ENCODE measurements at regions not wholly inside any gene's neighbourhood (a gene's known extent, or its start where the extent isn't known, plus 50 kb on each side); places are given as distances from the start of the nearest gene placed in this dataset.
"Not testable (repeated sequence)": the region's sequence is repeated elsewhere in the genome, so short reads cannot be mapped to it uniquely, and the experiment has no call there.

DNA sequence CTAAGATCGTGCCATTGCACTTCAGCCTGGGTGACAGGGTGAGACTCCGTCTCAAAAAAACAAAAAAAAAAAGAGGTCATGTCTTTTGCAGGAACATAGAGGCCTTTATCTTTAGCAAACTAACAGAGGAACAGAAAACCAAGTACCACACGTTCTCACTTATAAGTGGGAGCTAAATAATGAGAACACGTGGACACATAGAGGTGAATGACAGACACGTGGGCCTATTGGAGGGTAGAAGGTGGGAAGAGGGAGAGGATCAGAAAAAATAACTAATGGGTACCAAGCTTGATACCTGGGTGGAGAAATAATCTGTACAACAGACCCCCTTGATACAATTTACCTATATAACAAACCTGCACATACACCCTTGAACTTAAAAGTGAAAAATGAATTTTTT lies 401.4 kb upstream of the NAALADL2 start:
- DNase-seq (ENCODE audit: low spot score) = no peak

- no peak for DNase-seq (ENCODE audit: low spot score)
Measured at GRCh38 chr3:174460831-174461230, 398.3 kb upstream of the NAALADL2 start.

GRCh38 chr3:174462916-174463315 lies 396.2 kb upstream of the NAALADL2 start:
- no peak for DNase-seq (ENCODE audit: low spot score)

GRCh38 chr3:174465177-174465576 lies 394.0 kb upstream of the NAALADL2 start:
- DNase-seq (ENCODE audit: low spot score) = no peak

DNA sequence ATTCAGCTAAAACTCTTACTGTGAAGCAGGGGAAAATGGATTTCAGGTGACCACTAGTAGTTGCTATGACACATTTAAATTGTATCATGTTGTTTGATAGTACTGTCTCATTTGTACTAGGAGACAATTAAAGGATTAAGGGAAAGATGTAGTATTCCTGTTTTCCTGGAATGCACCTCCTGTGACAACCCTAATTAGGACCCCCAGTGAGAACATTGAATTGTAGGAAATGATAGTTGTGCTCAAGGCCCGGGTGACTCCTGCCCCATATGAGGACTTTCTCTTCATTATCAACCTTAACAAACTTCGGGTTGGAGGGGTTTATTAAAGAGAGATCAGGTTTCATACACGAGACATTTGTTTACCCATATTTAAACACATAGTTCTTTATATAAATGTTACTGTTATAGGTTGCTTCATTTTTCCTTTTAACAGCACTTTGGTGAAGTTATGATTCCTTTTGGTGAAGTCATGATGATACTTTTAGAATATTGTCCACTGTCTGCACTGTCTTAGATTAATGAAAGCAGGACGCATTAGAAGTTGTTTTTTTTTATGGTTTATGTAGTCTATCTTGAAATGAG lies 392.6 kb upstream of the NAALADL2 start:
- no peak for DNase-seq (ENCODE audit: low spot score)

GRCh38 chr3:174477491-174477890 lies 381.6 kb upstream of the NAALADL2 start:
- no peak for DNase-seq (ENCODE audit: low spot score)

DNA sequence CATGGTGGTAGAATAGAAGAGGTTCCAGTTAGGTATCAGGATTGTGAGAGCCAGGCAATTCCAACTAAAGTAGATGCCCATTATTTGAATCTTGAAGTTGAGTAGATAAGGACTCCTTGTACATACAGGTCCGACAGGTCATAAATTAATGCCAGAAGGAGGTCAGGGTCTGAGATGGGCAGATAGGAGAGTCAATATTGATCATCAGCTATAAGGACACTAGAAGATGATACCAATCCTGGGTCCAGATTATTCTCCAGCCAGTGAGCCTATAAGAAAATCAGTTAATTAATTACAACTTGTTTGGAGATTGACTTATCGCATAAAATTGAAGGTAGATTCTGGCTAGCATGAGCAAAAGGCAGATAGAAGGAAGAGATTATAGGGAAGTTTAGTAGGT lies 378.4 kb upstream of the NAALADL2 start:
- no peak for DNase-seq (ENCODE audit: low spot score)

DNA sequence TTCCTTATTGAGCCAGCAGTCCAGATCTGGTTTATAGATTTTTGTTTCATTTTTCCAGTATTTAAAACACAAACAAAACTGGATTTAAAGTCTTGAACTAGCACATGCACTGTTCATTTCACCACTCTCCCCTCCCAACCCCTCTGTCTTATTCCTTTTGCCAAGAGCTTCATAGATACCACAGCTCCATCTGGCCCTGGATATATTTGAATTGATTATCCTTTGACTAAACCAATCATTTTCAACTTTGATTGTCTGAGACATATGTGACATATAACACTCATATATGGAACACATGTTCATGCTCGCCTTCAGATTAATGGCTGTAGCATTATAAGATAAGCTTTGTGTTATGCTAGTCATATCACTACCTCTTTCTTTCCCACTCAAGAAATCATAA lies 376.6 kb upstream of the NAALADL2 start:
- no peak for DNase-seq (ENCODE audit: low spot score)

DNA sequence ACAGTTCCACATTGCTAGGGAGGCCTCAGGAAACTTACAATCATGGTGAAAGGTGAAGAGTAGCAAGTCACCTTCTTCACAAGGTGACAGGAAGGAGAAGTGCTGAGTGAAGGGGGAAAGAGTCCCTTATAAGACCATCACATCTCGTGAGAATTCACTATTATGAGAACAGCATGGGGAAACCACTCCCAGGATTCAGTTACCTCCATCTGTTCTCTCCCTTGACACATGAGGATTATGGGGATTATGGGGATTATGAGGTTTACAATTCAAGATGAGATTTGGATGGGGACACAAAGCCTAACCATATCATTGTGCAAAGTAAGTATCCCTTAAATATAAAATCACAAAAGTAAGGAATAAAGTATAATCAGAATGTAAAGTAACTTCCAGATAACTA lies 375.9 kb upstream of the NAALADL2 start:
- DNase-seq (ENCODE audit: low spot score) = no peak

- not testable (repeated sequence) for DNase-seq (ENCODE audit: low spot score)
Measured at GRCh38 chr3:174483856-174484255, 375.3 kb upstream of the NAALADL2 start.

GRCh38 chr3:174488527-174488926 lies 370.6 kb upstream of the NAALADL2 start:
- no peak for DNase-seq (ENCODE audit: low spot score)

- DNase-seq (ENCODE audit: low spot score) = no peak
Measured at GRCh38 chr3:174495311-174495710, 363.8 kb upstream of the NAALADL2 start.

- DNase-seq (ENCODE audit: low spot score) = no peak
Measured at GRCh38 chr3:174495928-174496327, 363.2 kb upstream of the NAALADL2 start.

- no peak for DNase-seq (ENCODE audit: low spot score)
Measured at GRCh38 chr3:174498638-174499037, 360.5 kb upstream of the NAALADL2 start.

DNA sequence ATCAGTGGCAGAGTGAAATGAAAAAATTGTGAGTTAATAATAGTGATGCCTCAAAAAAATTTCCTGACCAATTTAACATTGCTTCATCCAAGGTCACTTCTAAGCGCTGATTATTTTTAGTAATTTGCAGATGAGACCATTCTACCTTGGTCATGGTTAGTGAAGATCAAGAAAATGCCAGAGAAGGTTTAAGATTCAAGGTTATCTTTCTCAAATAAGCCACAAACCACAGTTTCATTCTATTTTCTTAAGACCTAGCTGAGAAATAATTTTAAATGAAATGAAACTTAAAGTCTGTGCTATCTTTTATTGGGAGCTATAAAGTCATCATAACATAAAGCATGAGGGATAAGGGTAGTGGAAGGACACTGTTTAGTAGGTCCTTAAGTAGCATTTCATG lies 353.9 kb upstream of the NAALADL2 start:
- no peak for DNase-seq (ENCODE audit: low spot score)

- no peak for DNase-seq (ENCODE audit: low spot score)
Measured at GRCh38 chr3:174524203-174524602, 334.9 kb upstream of the NAALADL2 start.

DNA sequence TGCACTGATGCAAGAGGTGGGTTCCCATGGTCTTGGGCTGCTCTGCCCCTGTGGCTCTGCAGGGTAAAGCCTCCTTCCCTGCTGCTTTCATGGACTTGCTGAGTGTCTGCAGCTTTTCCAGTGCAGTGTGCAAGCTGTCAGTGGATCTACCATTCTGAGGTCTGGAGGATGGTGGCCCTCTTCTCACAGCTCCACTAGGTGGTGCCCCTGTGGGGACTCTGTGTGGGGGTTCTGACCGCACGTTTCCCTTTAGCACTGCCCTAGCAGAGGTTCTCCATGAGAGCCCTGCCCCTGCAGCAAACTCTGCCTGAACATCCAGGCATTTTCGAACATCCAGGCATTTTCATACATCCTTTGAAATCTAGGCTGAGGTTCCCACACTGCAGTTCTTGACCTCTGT lies 329.8 kb upstream of the NAALADL2 start:
- DNase-seq (ENCODE audit: low spot score) = no peak

DNA sequence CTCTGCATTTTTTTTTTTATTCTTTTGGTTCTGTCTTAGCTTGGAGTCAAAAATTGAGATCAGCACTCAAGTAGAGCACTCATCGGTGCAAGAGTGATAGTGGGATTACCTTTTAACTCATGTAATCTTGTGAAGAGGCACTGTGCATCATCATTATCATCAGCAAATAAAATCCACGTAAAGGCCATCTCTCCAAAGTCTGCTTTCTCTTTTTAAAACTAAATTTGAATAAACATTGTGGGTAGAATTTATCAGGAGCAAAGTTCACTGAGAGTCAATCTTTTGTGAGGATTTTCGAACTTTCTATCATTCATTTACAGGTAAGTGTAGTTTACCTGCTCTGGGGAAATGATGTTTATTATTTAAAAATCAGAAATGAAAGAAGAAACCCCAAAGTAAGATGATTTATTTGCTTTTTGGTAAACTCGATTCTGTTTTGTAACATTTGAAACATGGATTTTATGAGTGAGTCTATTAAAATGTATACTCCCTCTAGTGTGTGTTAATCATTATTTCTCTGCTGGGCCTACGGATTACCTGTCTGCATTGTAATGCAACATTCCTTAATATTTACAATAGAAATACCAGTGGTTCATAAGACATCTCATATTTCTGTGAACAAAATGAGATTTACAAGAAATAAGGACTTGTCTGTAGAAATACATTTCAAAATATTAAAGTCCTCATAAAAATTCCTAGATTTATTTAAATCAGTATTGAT lies 327.7 kb upstream of the NAALADL2 start:
- DNase-seq (ENCODE audit: low spot score) = no peak

DNA sequence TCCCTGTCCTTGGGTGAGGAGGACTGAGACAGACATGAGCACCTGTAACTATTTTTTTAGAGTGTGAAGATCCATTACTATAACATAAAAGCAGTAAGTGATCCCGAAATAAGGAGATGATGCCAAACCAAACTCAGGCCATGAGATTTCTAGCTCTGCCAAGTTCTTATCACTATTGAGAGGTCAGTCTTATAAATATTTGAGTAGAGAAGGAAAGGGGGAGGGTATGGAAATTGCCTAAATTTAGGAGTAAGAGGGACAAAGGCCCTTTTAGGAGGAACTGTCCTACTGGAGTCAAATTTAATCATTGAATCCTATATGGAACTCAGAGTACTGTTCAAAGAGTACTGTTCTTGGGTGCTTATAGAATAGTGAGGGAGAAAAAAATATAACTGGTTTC lies 326.9 kb upstream of the NAALADL2 start:
- no peak for DNase-seq (ENCODE audit: low spot score)

- DNase-seq (ENCODE audit: low spot score) = no peak
Measured at GRCh38 chr3:174532776-174533175, 326.4 kb upstream of the NAALADL2 start.

DNA sequence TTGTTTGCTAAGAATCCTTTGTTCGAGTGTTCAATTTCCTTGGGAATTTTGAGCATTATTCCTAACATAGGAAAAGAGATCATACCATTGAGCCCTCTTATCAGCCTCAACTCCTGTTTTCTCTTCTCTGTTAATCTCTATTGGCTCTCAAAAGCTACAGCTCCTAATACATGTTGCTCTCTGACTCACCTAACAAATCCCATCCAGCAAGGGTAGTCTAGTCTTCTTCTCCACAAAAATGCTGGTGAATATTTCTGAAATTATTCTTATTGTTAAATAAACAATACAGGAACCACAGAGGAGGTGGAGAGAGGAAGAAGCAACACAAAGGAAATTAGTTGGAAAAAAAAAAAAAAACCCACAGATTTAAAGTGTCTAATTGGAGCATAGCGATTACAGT lies 325.8 kb upstream of the NAALADL2 start:
- no peak for DNase-seq (ENCODE audit: low spot score)

DNA sequence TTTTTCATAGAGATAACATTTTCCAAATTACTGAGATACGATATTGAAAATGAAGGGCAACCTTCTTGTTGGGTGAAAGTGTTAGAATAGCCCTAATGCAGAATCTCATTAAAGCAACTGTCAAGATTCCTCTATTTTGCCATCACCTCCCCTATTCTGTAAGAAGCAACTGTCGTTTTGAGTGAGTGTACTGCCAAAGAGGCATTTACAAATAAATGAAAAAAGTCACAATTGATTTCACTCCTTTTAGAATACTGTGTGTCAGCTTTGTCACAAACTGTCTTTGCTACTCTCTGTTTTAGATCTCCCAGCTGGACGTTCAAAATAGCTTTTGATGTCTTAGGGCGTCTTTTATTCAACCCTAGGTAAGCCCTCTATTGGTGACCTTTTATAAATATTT lies 322.8 kb upstream of the NAALADL2 start:
- DNase-seq (ENCODE audit: low spot score) = no peak

GRCh38 chr3:174538151-174538550 lies 321.0 kb upstream of the NAALADL2 start:
- no peak for DNase-seq (ENCODE audit: low spot score)

Data from HuH-7.5 (cell line).